COR-L47 (cell line): ENCODE measurements at regions not wholly inside any gene's neighbourhood (a gene's known extent, or its start where the extent isn't known, plus 50 kb on each side); places are given as distances from the start of the nearest gene placed in this dataset.

Experiments used
- DNase-seq: peaks from one replicate; lab custom pipeline; 2025; lab: John Stamatoyannopoulos, UW

- no peak for DNase-seq
Measured at GRCh38 chr3:40995271-40995670, 204.0 kb upstream of the CTNNB1 start.

- DNase-seq: no peak
Measured at GRCh38 chr3:40996382-40996781, 202.9 kb upstream of the CTNNB1 start.

- no peak for DNase-seq
Measured at GRCh38 chr3:40996827-40997710, 202.2 kb upstream of the CTNNB1 start.

GRCh38 chr3:40997711-40998519 lies 201.4 kb upstream of the CTNNB1 start:
- DNase-seq: no peak

- DNase-seq: no peak
Measured at GRCh38 chr3:40999682-41000081, 199.6 kb upstream of the CTNNB1 start.

- no peak for DNase-seq
Measured at GRCh38 chr3:41000471-41000870, 198.8 kb upstream of the CTNNB1 start.

GRCh38 chr3:41001556-41001955 lies 197.7 kb upstream of the CTNNB1 start:
- DNase-seq: peak; percentile 11

GRCh38 chr3:41002104-41002503 lies 197.2 kb upstream of the CTNNB1 start:
- peak; percentile 42 for DNase-seq

GRCh38 chr3:41007399-41007798 lies 191.9 kb upstream of the CTNNB1 start:
- no peak for DNase-seq

GRCh38 chr3:41011854-41012253 lies 187.5 kb upstream of the CTNNB1 start:
- DNase-seq: no peak

- DNase-seq: no peak
Measured at GRCh38 chr3:41018855-41019254, 180.4 kb upstream of the CTNNB1 start.

GRCh38 chr3:41024031-41024836 lies 175.1 kb upstream of the CTNNB1 start:
- DNase-seq: no peak

- no peak for DNase-seq
Measured at GRCh38 chr3:41026394-41027177, 172.7 kb upstream of the CTNNB1 start.

GRCh38 chr3:41029356-41029755 lies 169.9 kb upstream of the CTNNB1 start:
- DNase-seq: no peak

GRCh38 chr3:41030220-41030619 lies 169.1 kb upstream of the CTNNB1 start:
- DNase-seq: no peak

GRCh38 chr3:41031401-41031800 lies 167.9 kb upstream of the CTNNB1 start:
- DNase-seq: no peak

- no peak for DNase-seq
Measured at GRCh38 chr3:41033956-41034519, 165.3 kb upstream of the CTNNB1 start.

- no peak for DNase-seq
Measured at GRCh38 chr3:41035456-41036022, 163.8 kb upstream of the CTNNB1 start.

GRCh38 chr3:41037651-41038334 lies 161.5 kb upstream of the CTNNB1 start:
- no peak for DNase-seq

- no peak for DNase-seq
Measured at GRCh38 chr3:41040256-41040655, 159.0 kb upstream of the CTNNB1 start.
